Heart right ventricle (tissue), 16 donors: ENCODE measurements at regions not wholly inside any gene's neighbourhood (a gene's known extent, or its start where the extent isn't known, plus 50 kb on each side); places are given as distances from the start of the nearest gene placed in this dataset.

Experiments used
- ATAC-seq, 8 donors: fragments of 200-7000 bp; cut with Tn5 transposase; one replicate each; pipeline ENCODE4 v1.9.1; 2020; ENCODE audit warnings: mild to moderate bottlenecking in 8 of 8, moderate library complexity in 8 of 8, moderate number of reproducible peaks in 1 of 8
- DNase-seq, 2 donors: peaks; one replicate each; pipeline ENCODE4 v3.0.0-alpha.2; 2020
- H3K27ac ChIP-seq, 10 donors: fragments of 200-600 bp; sonication (generic) in 2 of 10; one replicate each; pipeline versions ENCODE4 v1.5.0 to v1.8.0; 2020 to 2022; ENCODE audit warnings: mild to moderate bottlenecking in 3 of 10
- H3K27me3 ChIP-seq, 7 donors: fragments of 200-600 bp; one replicate each; pipeline ENCODE4 v1.8.0; 2021 to 2022; ENCODE audit warnings: mild to moderate bottlenecking in 2 of 7
- H3K36me3 ChIP-seq, 9 donors: fragments of 200-600 bp; sonication (generic) in 1 of 9; one replicate each; pipeline versions ENCODE4 v1.5.0 to v1.8.0; 2020 to 2022; ENCODE audit warnings: mild to moderate bottlenecking in 2 of 9
- H3K4me1 ChIP-seq, 9 donors: fragments of 200-600 bp; sonication (generic) in 1 of 9; one replicate each; pipeline versions ENCODE4 v1.5.0 to v1.8.0; 2020 to 2022; ENCODE audit warnings: mild to moderate bottlenecking in 4 of 9
- H3K4me3 ChIP-seq, 10 donors: fragments of 200-600 bp; sonication (generic) in 2 of 10; one replicate each; pipeline versions ENCODE4 v1.5.0 to v1.8.0; 2020 to 2022; ENCODE audit warnings: mild to moderate bottlenecking in 7 of 10, moderate library complexity in 2 of 10
- H3K9me3 ChIP-seq, 11 donors: fragments of 200-600 bp in 10 of 11; sonication (generic) in 2 of 11; one replicate each; pipeline versions ENCODE4 v1.5.0 to v1.8.0; 2013 to 2022; ENCODE audit warnings: mild to moderate bottlenecking in 2 of 11, control low read depth in 1 of 11, moderate library complexity in 1 of 11
- WGBS, 2 donors: extraction: QIAGEN DNeasy Blood & Tissue Kit; methylation state at CpG; one replicate each; pipeline ENCODE4 v1.1.7; 2013; ENCODE audit warnings: inconsistent platforms in 1 of 2; 5-methylcytosine and 5-hydroxymethylcytosine counted together
- intact Hi-C, 10 donors: fragments of 100-400 bp; cut with DNase I; formaldehyde crosslinking; loops; one replicate each; pipeline versions ENCODE4 v1.11.1 to v1.14.2; 2022
- TF ChIP-seq, protein P1 (sequence below), 9 donors: fragments of 200-600 bp; sonication (generic) in 2 of 9; IDR thresholded peaks; one replicate each; pipeline versions ENCODE4 v1.5.0 to v1.8.0; 2021 to 2022; ENCODE audit warnings: antibody characterized with exemption in 9 of 9, mild to moderate bottlenecking in 5 of 9, moderate library complexity in 1 of 9
- donor health status: Arrhythmogenic right ventricular cardiomyopathy.
- donor health status: ischemic (EF 13 %, LVEDD 7.1; RV severe dilation, severe dysfunction).
- donor health status: healthy with polysubstance abuse.
- donor health status: DM: no; HTN: yes; CAD: no.
- donor health status: DM: no; HTN: no; CAD: no.
- donor health status: ischemic (EF 25% LVEDD 6.9; RV normal size, moderate dysfunction).
- donor health status: ischemic (EF 25% LVEDD 5.7; RV mildly dilated, moderate dysfunction).
- donor health status: healthy.
- donor health status: DM: yes; HTN: yes; CAD: no.
- donor health status: Ischemic cardiomyopathy.
- donor health status: ischemic (EF 35%, LVEDD 5.7; RV mildly dilated, moderate dysfunction).
- donor health status: nonischemic (EF 11% LVEDD 7.7; RV severe dilation, severe dysfunction).
- donor health status: DM: yes; HTN: yes; CAD: no.
- donor health status: PGD.
- donor health status: ischemic (EF 29% LVEDD 5.4; RV normal size, mild dysfunction).
- donor health status: nonischemic (EF 23%, LVEDD 6.1; RV moderate dilation, normal function).

DNA sequence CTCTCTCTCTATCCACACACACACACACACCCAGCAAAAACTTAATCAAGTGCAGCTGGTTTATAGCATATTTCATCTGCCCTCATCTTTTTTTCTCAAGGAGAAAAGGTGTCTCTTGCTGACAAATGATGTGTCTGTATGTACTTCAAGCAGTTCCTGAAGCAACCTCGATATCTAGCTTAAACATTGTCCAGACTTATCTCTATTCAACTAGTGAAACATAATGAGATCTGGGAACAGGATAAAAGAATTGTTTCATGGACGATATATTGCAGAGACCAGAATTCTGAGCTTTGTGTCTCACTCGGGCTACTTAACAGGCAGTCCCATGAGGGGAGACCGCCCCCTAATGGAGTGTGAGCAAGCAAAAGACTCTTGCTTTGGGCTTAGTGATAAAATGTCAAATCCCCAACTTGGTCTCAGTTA is 929.2 kb upstream of the SOX11 start:
- DNase-seq (no peak), ATAC-seq (no peak)
- H3K9me3 ChIP-seq, result peaks cover 0 to 12% (median 0%) of the 10 kb centered on the region in 11 donors
- H3K4me1 ChIP-seq, result no peaks in the 10 kb centered on the region
- TF ChIP-seq, protein P1, sequence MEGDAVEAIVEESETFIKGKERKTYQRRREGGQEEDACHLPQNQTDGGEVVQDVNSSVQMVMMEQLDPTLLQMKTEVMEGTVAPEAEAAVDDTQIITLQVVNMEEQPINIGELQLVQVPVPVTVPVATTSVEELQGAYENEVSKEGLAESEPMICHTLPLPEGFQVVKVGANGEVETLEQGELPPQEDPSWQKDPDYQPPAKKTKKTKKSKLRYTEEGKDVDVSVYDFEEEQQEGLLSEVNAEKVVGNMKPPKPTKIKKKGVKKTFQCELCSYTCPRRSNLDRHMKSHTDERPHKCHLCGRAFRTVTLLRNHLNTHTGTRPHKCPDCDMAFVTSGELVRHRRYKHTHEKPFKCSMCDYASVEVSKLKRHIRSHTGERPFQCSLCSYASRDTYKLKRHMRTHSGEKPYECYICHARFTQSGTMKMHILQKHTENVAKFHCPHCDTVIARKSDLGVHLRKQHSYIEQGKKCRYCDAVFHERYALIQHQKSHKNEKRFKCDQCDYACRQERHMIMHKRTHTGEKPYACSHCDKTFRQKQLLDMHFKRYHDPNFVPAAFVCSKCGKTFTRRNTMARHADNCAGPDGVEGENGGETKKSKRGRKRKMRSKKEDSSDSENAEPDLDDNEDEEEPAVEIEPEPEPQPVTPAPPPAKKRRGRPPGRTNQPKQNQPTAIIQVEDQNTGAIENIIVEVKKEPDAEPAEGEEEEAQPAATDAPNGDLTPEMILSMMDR (IDR thresholded peaks at IDR 0.05), result peak in 7 of 9 donors; percentile 14 to 57 (median 25)
- H3K27me3 ChIP-seq, result no peaks in the 10 kb centered on the region
- no peak overlapping the region for H3K4me3 ChIP-seq
- intact Hi-C loops, result no loop called here
- H3K36me3 ChIP-seq, result no peaks in the 10 kb centered on the region
- H3K27ac ChIP-seq, result no peak overlapping the region
- WGBS, 2 donors, result 4 to 10% methylated on average over 4 of the region's 4 CpGs

- Histone ChIP-seq H3K4me1 (no peaks in the 10 kb centered on the region), H3K27me3 (no peaks in the 10 kb centered on the region), H3K9me3 (peaks cover 0 to 6% (median 0%) of the 10 kb centered on the region in 11 donors), H3K4me3 (no peak overlapping the region), H3K36me3 (no peaks in the 10 kb centered on the region), H3K27ac (no peak overlapping the region)
- WGBS, 2 donors, result 72 to 73% methylated on average over 16 of the region's 16 CpGs
- TF ChIP-seq, protein P1 (IDR thresholded peaks at IDR 0.05), result no peak
- no peak for ATAC-seq
- intact Hi-C loops, result no loop called here
- DNase-seq, result no peak
Observed at GRCh38 chr2:4765787-4766530, 926.2 kb upstream of the SOX11 start.

- no peak overlapping the region for H3K27ac ChIP-seq
- no peaks in the 10 kb centered on the region for H3K4me1 ChIP-seq
- intact Hi-C loops, result no loop called here
- TF ChIP-seq, protein P1 (IDR thresholded peaks at IDR 0.05), result no peak
- no peaks in the 10 kb centered on the region for H3K27me3 ChIP-seq
- no peak overlapping the region for H3K4me3 ChIP-seq
- WGBS, 2 donors, result 89 to 91% methylated on average over 2 of the region's 2 CpGs
- peaks cover 0 to 47% (median 0%) of the 10 kb centered on the region in 11 donors for H3K9me3 ChIP-seq
- H3K36me3 ChIP-seq, result no peaks in the 10 kb centered on the region
- no peak for ATAC-seq
- no peak for DNase-seq
Observed at GRCh38 chr2:4775668-4776067, 916.5 kb upstream of the SOX11 start.

GRCh38 chr2:4780679-4781078 is 911.5 kb upstream of the SOX11 start:
- no peaks in the 10 kb centered on the region for H3K36me3 ChIP-seq
- no peaks in the 10 kb centered on the region for H3K4me1 ChIP-seq
- peaks cover 0 to 62% (median 0%) of the 10 kb centered on the region in 11 donors for H3K9me3 ChIP-seq
- no peaks in the 10 kb centered on the region for H3K27me3 ChIP-seq
- no peak overlapping the region for H3K4me3 ChIP-seq
- intact Hi-C loops, result no loop called here
- 74 to 78% methylated on average over 3 of the region's 3 CpGs for WGBS, 2 donors
- no peak for DNase-seq
- H3K27ac ChIP-seq, result no peak overlapping the region
- ATAC-seq, result no peak
- TF ChIP-seq, protein P1 (IDR thresholded peaks at IDR 0.05), result no peak
